ENCODE measurements at regions not wholly inside any gene's neighbourhood (a gene's known extent, or its start where the extent isn't known, plus 50 kb on each side); places are given as distances from the start of the nearest gene placed in this dataset.
"Not testable (repeated sequence)": the region's sequence is repeated elsewhere in the genome, so short reads cannot be mapped to it uniquely, and the experiment has no call there.

GRCh38 chr7:16268821-16269768 is 152.2 kb downstream of the CRPPA start:
- H3K4me3 ChIP-seq (ENCODE audit: low read depth in 1 of 2, low read length in 2 of 2), result no peak overlapping the region
- no peaks in the 10 kb centered on the region for H4K20me1 ChIP-seq (ENCODE audit: insufficient read depth, low read length)
- H3K27ac ChIP-seq (ENCODE audit: low read length), result no peak overlapping the region
- TF ChIP-seq CTCF (IDR thresholded peaks at IDR 0.05; ENCODE audit: borderline replicate concordance, extremely low read depth, low read length, poor library complexity, severe bottlenecking) (no peak), EZH2 (IDR thresholded peaks at IDR 0.05; ENCODE audit: borderline replicate concordance, low read depth, low read length, severe bottlenecking) (no peak)
- H3K4me1 ChIP-seq (ENCODE audit: insufficient read depth, low read length), result no peaks in the 10 kb centered on the region
- DNase-seq (no peak), ATAC-seq (ENCODE audit: insufficient read depth, low read depth) (no peak)
- H3K79me2 ChIP-seq (ENCODE audit: insufficient read depth, low read length), result no peaks in the 10 kb centered on the region
- no peak overlapping the region for H3K4me2 ChIP-seq (ENCODE audit: insufficient read depth, low read length)
- no peaks in the 10 kb centered on the region for H3K27me3 ChIP-seq (ENCODE audit: insufficient read depth, low read length, poor library complexity)
- H2AFZ ChIP-seq (ENCODE audit: low read depth, low read length), result no peak overlapping the region
- H3K36me3 ChIP-seq (ENCODE audit: insufficient read depth, low read length), result no peaks in the 10 kb centered on the region
- no peaks in the 10 kb centered on the region for H3K9me3 ChIP-seq (ENCODE audit: insufficient read depth, low read length, severe bottlenecking)
- no peak overlapping the region for H3K9ac ChIP-seq (ENCODE audit: low read depth, low read length)

GRCh38 chr7:16267953-16268820 is 153.2 kb downstream of the CRPPA start:
- H3K9me3 ChIP-seq (ENCODE audit: insufficient read depth, low read length, severe bottlenecking), result no peaks in the 10 kb centered on the region
- no peak for DNase-seq

GRCh38 chr7:16266877-16267276 is 154.5 kb downstream of the CRPPA start:
- H3K4me3 ChIP-seq (ENCODE audit: low read depth in 1 of 2, low read length in 2 of 2), result no peak overlapping the region
- no peak overlapping the region for H3K9ac ChIP-seq (ENCODE audit: low read depth, low read length)
- no peaks in the 10 kb centered on the region for H3K36me3 ChIP-seq (ENCODE audit: insufficient read depth, low read length)
- no peaks in the 10 kb centered on the region for H3K4me1 ChIP-seq (ENCODE audit: insufficient read depth, low read length)
- no peak overlapping the region for H3K4me2 ChIP-seq (ENCODE audit: insufficient read depth, low read length)
- H4K20me1 ChIP-seq (ENCODE audit: insufficient read depth, low read length), result no peaks in the 10 kb centered on the region
- TF ChIP-seq EZH2 (IDR thresholded peaks at IDR 0.05; ENCODE audit: borderline replicate concordance, low read depth, low read length, severe bottlenecking) (no peak), CTCF (IDR thresholded peaks at IDR 0.05; ENCODE audit: borderline replicate concordance, extremely low read depth, low read length, poor library complexity, severe bottlenecking) (no peak)
- ATAC-seq (ENCODE audit: insufficient read depth, low read depth) (no peak), DNase-seq (no peak)
- no peaks in the 10 kb centered on the region for H3K27me3 ChIP-seq (ENCODE audit: insufficient read depth, low read length, poor library complexity)
- no peaks in the 10 kb centered on the region for H3K79me2 ChIP-seq (ENCODE audit: insufficient read depth, low read length)
- no peaks in the 10 kb centered on the region for H3K9me3 ChIP-seq (ENCODE audit: insufficient read depth, low read length, severe bottlenecking)
- no peak overlapping the region for H2AFZ ChIP-seq (ENCODE audit: low read depth, low read length)
- no peak overlapping the region for H3K27ac ChIP-seq (ENCODE audit: low read length)

More at GRCh38 chr7:16267953-16268820, 153.2 kb downstream of the CRPPA start:
- ATAC-seq (ENCODE audit: insufficient read depth, low read depth), result no peak
- no peaks in the 10 kb centered on the region for H3K79me2 ChIP-seq (ENCODE audit: insufficient read depth, low read length)
- H3K27ac ChIP-seq (ENCODE audit: low read length), result no peak overlapping the region
- no peak overlapping the region for H3K4me2 ChIP-seq (ENCODE audit: insufficient read depth, low read length)
- H3K4me1 ChIP-seq (ENCODE audit: insufficient read depth, low read length), result no peaks in the 10 kb centered on the region
- H3K9ac ChIP-seq (ENCODE audit: low read depth, low read length), result no peak overlapping the region
- no peaks in the 10 kb centered on the region for H3K36me3 ChIP-seq (ENCODE audit: insufficient read depth, low read length)
- no peaks in the 10 kb centered on the region for H4K20me1 ChIP-seq (ENCODE audit: insufficient read depth, low read length)
- no peaks in the 10 kb centered on the region for H3K27me3 ChIP-seq (ENCODE audit: insufficient read depth, low read length, poor library complexity)
- H2AFZ ChIP-seq (ENCODE audit: low read depth, low read length), result no peak overlapping the region
- TF ChIP-seq EZH2 (IDR thresholded peaks at IDR 0.05; ENCODE audit: borderline replicate concordance, low read depth, low read length, severe bottlenecking), result no peak
- TF ChIP-seq CTCF (IDR thresholded peaks at IDR 0.05; ENCODE audit: borderline replicate concordance, extremely low read depth, low read length, poor library complexity, severe bottlenecking), result no peak
- H3K4me3 ChIP-seq (ENCODE audit: low read depth in 1 of 2, low read length in 2 of 2), result no peak overlapping the region

- H4K20me1 ChIP-seq (ENCODE audit: insufficient read depth, low read length); DNase-seq; H3K9ac ChIP-seq (ENCODE audit: low read depth, low read length); H3K4me2 ChIP-seq (ENCODE audit: insufficient read depth, low read length); H3K4me1 ChIP-seq (ENCODE audit: insufficient read depth, low read length); H2AFZ ChIP-seq (ENCODE audit: low read depth, low read length); H3K79me2 ChIP-seq (ENCODE audit: insufficient read depth, low read length); H3K9me3 ChIP-seq (ENCODE audit: insufficient read depth, low read length, severe bottlenecking); H3K4me3 ChIP-seq (ENCODE audit: low read depth in 1 of 2, low read length in 2 of 2); H3K36me3 ChIP-seq (ENCODE audit: insufficient read depth, low read length); ATAC-seq (ENCODE audit: insufficient read depth, low read depth); H3K27ac ChIP-seq (ENCODE audit: low read length); H3K27me3 ChIP-seq (ENCODE audit: insufficient read depth, low read length, poor library complexity): not testable (repeated sequence)
These were observed 154.9 kb downstream of the CRPPA start for GRCh38 chr7:16266470-16266869.
